Astrocyte (in vitro differentiated cells and primary cell): ENCODE measurements at regions not wholly inside any gene's neighbourhood (a gene's known extent, or its start where the extent isn't known, plus 50 kb on each side); places are given as distances from the start of the nearest gene placed in this dataset.

Source experiments
- DNase-seq: peaks from one replicate; pipeline ENCODE4 v3.0.0-alpha.2; 2010; ENCODE audit warnings: low read depth
- FAIRE-seq: peaks from 2 replicates; lab custom pipeline; 2011; peaks lifted over from hg19 to GRCh38; lab: Jason Lieb, UNC
- H2AFZ ChIP-seq: 2 replicates; pipeline ENCODE4 v1.6.0; 2012; ENCODE audit warnings: low read depth, low read length, inconsistent platforms
- H3K27ac ChIP-seq: 2 replicates; pipeline ENCODE4 v1.5.1; 2011; ENCODE audit warnings: low read depth, low read length, inconsistent platforms
- H3K27me3 ChIP-seq: 2 replicates; pipeline ENCODE4 v1.6.0; 2011; ENCODE audit warnings: low read length, inconsistent platforms; ENCODE audit not compliant: insufficient read depth
- H3K36me3 ChIP-seq: 2 replicates; pipeline ENCODE4 v1.5.1; 2011; ENCODE audit warnings: low read length, inconsistent platforms; ENCODE audit not compliant: insufficient read depth
- H3K4me1 ChIP-seq: 2 replicates; pipeline ENCODE4 v1.5.1; 2011; ENCODE audit warnings: low read length, inconsistent platforms; ENCODE audit not compliant: insufficient read depth
- H3K4me2 ChIP-seq: 2 replicates; pipeline ENCODE4 v1.6.0; 2012; ENCODE audit warnings: low read length, inconsistent platforms
- H3K4me3 ChIP-seq: 2 replicates; pipeline ENCODE4 v1.5.1; 2011; ENCODE audit warnings: low read depth, mild to moderate bottlenecking, low read length, inconsistent platforms; ENCODE audit not compliant: insufficient read depth
- H3K79me2 ChIP-seq: 2 replicates; pipeline ENCODE4 v1.6.0; 2012; ENCODE audit warnings: mild to moderate bottlenecking, low read length, inconsistent platforms; ENCODE audit not compliant: insufficient read depth
- H3K9ac ChIP-seq: 2 replicates; pipeline ENCODE4 v1.6.0; 2012; ENCODE audit warnings: mild to moderate bottlenecking, low read length, inconsistent platforms
- H3K9me3 ChIP-seq: 2 replicates; pipeline ENCODE4 v1.5.1; 2012; ENCODE audit warnings: low read depth, mild to moderate bottlenecking, low read length, inconsistent platforms; ENCODE audit not compliant: insufficient read depth
- H4K20me1 ChIP-seq: 2 replicates; pipeline ENCODE4 v1.6.0; 2012; ENCODE audit warnings: low read length, inconsistent platforms; ENCODE audit not compliant: insufficient read depth
- H3K27ac Mint-ChIP-seq: one replicate; pipeline ENCODE4 v1.8.0; 2021; ENCODE audit warnings: mild to moderate bottlenecking, mixed read lengths; ENCODE audit not compliant: unreplicated experiment
- H3K27me3 Mint-ChIP-seq: one replicate; pipeline ENCODE4 v1.8.0; 2021; ENCODE audit warnings: low read depth, mixed read lengths; ENCODE audit not compliant: unreplicated experiment
- H3K36me3 Mint-ChIP-seq: one replicate; pipeline ENCODE4 v1.8.0; 2021; ENCODE audit warnings: low read depth, mixed read lengths; ENCODE audit not compliant: unreplicated experiment
- H3K4me1 Mint-ChIP-seq: one replicate; pipeline ENCODE4 v1.8.0; 2021; ENCODE audit warnings: low read depth, mixed read lengths; ENCODE audit not compliant: unreplicated experiment
- H3K4me3 Mint-ChIP-seq: one replicate; pipeline ENCODE4 v1.8.0; 2021; ENCODE audit warnings: mild to moderate bottlenecking, moderate library complexity, mixed read lengths; ENCODE audit not compliant: unreplicated experiment
- H3K9me3 Mint-ChIP-seq: one replicate; pipeline ENCODE4 v1.8.0; 2021; ENCODE audit warnings: mild to moderate bottlenecking, mixed read lengths; ENCODE audit not compliant: unreplicated experiment
- EZH2 ChIP-seq: IDR thresholded peaks from 2 replicates; pipeline ENCODE4 v1.6.1; 2012; ENCODE audit warnings: mild to moderate bottlenecking, low read length, inconsistent platforms; ENCODE audit not compliant: insufficient read depth
- TF ChIP-seq, protein P1 (sequence below): IDR thresholded peaks from 2 replicates; pipeline ENCODE4 v1.5.1; 2011; ENCODE audit warnings: low read depth, mild to moderate bottlenecking, inconsistent platforms, low read length, moderate library complexity; ENCODE audit not compliant: insufficient read depth

GRCh38 chr3:150225986-150226385, 182.1 kb upstream of the TSC22D2 start:
- peak overlapping the region; percentile 23 for H2AFZ ChIP-seq
- H3K79me2 ChIP-seq = no peaks in the 10 kb centered on the region
- H3K27ac ChIP-seq = no peak overlapping the region
- H3K9ac ChIP-seq = no peak overlapping the region
- no peaks in the 10 kb centered on the region for H3K36me3 ChIP-seq
- Mint-ChIP-seq H3K4me3 (no peak overlapping the region), H3K4me1 (peaks cover 10% of the 10 kb centered on the region), H3K36me3 (no peaks in the 10 kb centered on the region), H3K9me3 (no peaks in the 10 kb centered on the region), H3K27ac (no peak overlapping the region), H3K27me3 (peaks cover 7% of the 10 kb centered on the region)
- no peaks in the 10 kb centered on the region for H4K20me1 ChIP-seq
- no peak overlapping the region for H3K4me3 ChIP-seq
- FAIRE-seq = no peak
- DNase-seq = no peak
- H3K4me2 ChIP-seq = peak overlapping the region; percentile 56
- TF ChIP-seq, protein P1, sequence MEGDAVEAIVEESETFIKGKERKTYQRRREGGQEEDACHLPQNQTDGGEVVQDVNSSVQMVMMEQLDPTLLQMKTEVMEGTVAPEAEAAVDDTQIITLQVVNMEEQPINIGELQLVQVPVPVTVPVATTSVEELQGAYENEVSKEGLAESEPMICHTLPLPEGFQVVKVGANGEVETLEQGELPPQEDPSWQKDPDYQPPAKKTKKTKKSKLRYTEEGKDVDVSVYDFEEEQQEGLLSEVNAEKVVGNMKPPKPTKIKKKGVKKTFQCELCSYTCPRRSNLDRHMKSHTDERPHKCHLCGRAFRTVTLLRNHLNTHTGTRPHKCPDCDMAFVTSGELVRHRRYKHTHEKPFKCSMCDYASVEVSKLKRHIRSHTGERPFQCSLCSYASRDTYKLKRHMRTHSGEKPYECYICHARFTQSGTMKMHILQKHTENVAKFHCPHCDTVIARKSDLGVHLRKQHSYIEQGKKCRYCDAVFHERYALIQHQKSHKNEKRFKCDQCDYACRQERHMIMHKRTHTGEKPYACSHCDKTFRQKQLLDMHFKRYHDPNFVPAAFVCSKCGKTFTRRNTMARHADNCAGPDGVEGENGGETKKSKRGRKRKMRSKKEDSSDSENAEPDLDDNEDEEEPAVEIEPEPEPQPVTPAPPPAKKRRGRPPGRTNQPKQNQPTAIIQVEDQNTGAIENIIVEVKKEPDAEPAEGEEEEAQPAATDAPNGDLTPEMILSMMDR = no peak
- TF ChIP-seq EZH2 = no peak
- no peaks in the 10 kb centered on the region for H3K9me3 ChIP-seq
- H3K27me3 ChIP-seq = no peaks in the 10 kb centered on the region
- peaks cover 7% of the 10 kb centered on the region for H3K4me1 ChIP-seq

DNA sequence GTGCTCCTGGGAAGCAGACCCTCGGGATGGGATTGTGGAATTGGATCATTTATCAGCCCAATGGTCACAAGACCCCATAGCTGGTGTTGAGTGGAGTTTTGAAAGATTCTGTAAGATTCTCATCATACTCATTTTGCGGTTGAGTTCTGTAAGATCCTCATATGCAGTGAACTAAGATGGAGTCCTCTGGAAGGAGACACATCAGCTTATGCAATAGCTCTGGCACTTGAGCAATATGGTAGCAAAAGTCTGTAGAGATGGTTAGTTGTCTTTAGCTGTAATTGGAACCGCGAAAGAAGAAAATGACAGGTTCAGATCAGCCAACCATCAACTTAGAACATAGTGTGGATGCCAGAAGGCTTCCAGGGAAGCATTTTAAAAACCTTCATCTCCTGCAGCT, 184.5 kb upstream of the TSC22D2 start:
- Histone ChIP-seq H3K27ac (no peak overlapping the region), H4K20me1 (no peaks in the 10 kb centered on the region), H3K4me1 (peaks cover 6% of the 10 kb centered on the region), H3K27me3 (no peaks in the 10 kb centered on the region), H3K4me3 (no peak overlapping the region), H3K36me3 (no peaks in the 10 kb centered on the region), H3K79me2 (no peaks in the 10 kb centered on the region), H2AFZ (no peak overlapping the region), H3K9ac (no peak overlapping the region), H3K9me3 (no peaks in the 10 kb centered on the region), H3K4me2 (no peak overlapping the region)
- DNase-seq (no peak), FAIRE-seq (no peak)
- no peaks in the 10 kb centered on the region for H3K36me3 Mint-ChIP-seq
- no peak overlapping the region for H3K4me3 Mint-ChIP-seq
- peaks cover 7% of the 10 kb centered on the region for H3K27me3 Mint-ChIP-seq
- peaks cover 8% of the 10 kb centered on the region for H3K4me1 Mint-ChIP-seq
- H3K27ac Mint-ChIP-seq = no peak overlapping the region
- no peaks in the 10 kb centered on the region for H3K9me3 Mint-ChIP-seq
- TF ChIP-seq EZH2 = no peak
- TF ChIP-seq, protein P1 = no peak

GRCh38 chr3:150222691-150223489, 185.2 kb upstream of the TSC22D2 start:
- no peak for DNase-seq
- FAIRE-seq = no peak

More at GRCh38 chr3:150222691-150223489, 185.2 kb upstream of the TSC22D2 start:
- Histone ChIP-seq H3K4me1 (peaks cover 6% of the 10 kb centered on the region), H3K27ac (no peak overlapping the region), H3K4me3 (no peak overlapping the region), H3K4me2 (no peak overlapping the region), H3K79me2 (no peaks in the 10 kb centered on the region), H2AFZ (no peak overlapping the region), H3K9me3 (no peaks in the 10 kb centered on the region), H3K9ac (no peak overlapping the region), H3K36me3 (no peaks in the 10 kb centered on the region), H4K20me1 (no peaks in the 10 kb centered on the region), H3K27me3 (no peaks in the 10 kb centered on the region)
- no peak overlapping the region for H3K4me3 Mint-ChIP-seq
- peaks cover 7% of the 10 kb centered on the region for H3K27me3 Mint-ChIP-seq
- H3K36me3 Mint-ChIP-seq = peaks cover under 1% of the 10 kb centered on the region
- no peaks in the 10 kb centered on the region for H3K9me3 Mint-ChIP-seq
- no peak overlapping the region for H3K27ac Mint-ChIP-seq
- H3K4me1 Mint-ChIP-seq = peaks cover 8% of the 10 kb centered on the region
- TF ChIP-seq EZH2 = no peak
- TF ChIP-seq, protein P1 = no peak
